SK-N-SH (cell line): ENCODE measurements at regions not wholly inside any gene's neighbourhood (a gene's known extent, or its start where the extent isn't known, plus 50 kb on each side); places are given as distances from the start of the nearest gene placed in this dataset.

ENCODE experiments used
- ELF1 ChIP-seq: IDR thresholded peaks from 2 replicates; pipeline ENCODE4 v1.4.0; 2012
- EP300 ChIP-seq, 2 experiments: IDR thresholded peaks; 2 replicates each; pipeline versions ENCODE4 v1.4.0 to v1.6.1; 2012; ENCODE audit warnings: borderline replicate concordance in 1 of 2, low read depth in 1 of 2, low read length in 1 of 2
- EZH2phosphoT487 ChIP-seq: fragments of 200-600 bp; sonication (generic); IDR thresholded peaks from 2 replicates; pipeline ENCODE4 v1.6.1; 2017; ENCODE audit warnings: low read depth, mixed run types, mild to moderate bottlenecking, antibody characterized with exemption, moderate library complexity, borderline replicate concordance
- MXI1 ChIP-seq: IDR thresholded peaks from 2 replicates; pipeline ENCODE4 v1.6.1; 2012; ENCODE audit warnings: mild to moderate bottlenecking, low read depth, low read length, improper control_type of control experiment
- NFIC ChIP-seq: IDR thresholded peaks from 2 replicates; pipeline ENCODE4 v1.4.0; 2012; ENCODE audit warnings: borderline replicate concordance
- POLR2AphosphoS5 ChIP-seq: IDR thresholded peaks from 2 replicates; pipeline ENCODE4 v1.6.1; 2012; ENCODE audit warnings: low read depth, low read length
- RAD21 ChIP-seq: IDR thresholded peaks from 2 replicates; pipeline ENCODE4 v1.6.1; 2012; ENCODE audit warnings: mild to moderate bottlenecking, low read length
- REST ChIP-seq: IDR thresholded peaks from 2 replicates; pipeline ENCODE4 v1.6.1; 2012; ENCODE audit warnings: mild to moderate bottlenecking, low read depth, low read length, moderate library complexity
- TAF1 ChIP-seq: IDR thresholded peaks from 2 replicates; pipeline ENCODE4 v1.6.1; 2012; ENCODE audit warnings: low read depth, mild to moderate bottlenecking, low read length, moderate library complexity, borderline replicate concordance
- TCF12 ChIP-seq: IDR thresholded peaks from 2 replicates; pipeline ENCODE4 v1.4.0; 2012
- YY1 ChIP-seq: IDR thresholded peaks from 2 replicates; pipeline ENCODE4 v1.4.0; 2012; ENCODE audit warnings: low read depth, mild to moderate bottlenecking
- TF ChIP-seq, protein P1 (sequence below): fragments of 200-600 bp; sonication (generic); IDR thresholded peaks from 2 replicates; pipeline ENCODE4 v1.6.1; 2017; ENCODE audit warnings: antibody characterized with exemption, mild to moderate bottlenecking, moderate library complexity
- TF ChIP-seq, protein P2 (sequence below): fragments of 150-350 bp; IDR thresholded peaks from 2 replicates; pipeline ENCODE4 v1.6.1; 2017; ENCODE audit warnings: antibody characterized with exemption, low read length, low read depth, borderline replicate concordance

GRCh38 chr9:109870365-109870764 is 90.4 kb downstream of the PALM2AKAP2 start:
- TF ChIP-seq RAD21 (no peak), YY1 (no peak), REST (no peak), ELF1 (no peak), POLR2AphosphoS5 (no peak), TCF12 (no peak), TAF1 (no peak), EP300 (IDR thresholded peaks at IDR 0.05; ENCODE audit: borderline replicate concordance in 1 of 2, low read depth in 1 of 2, low read length in 1 of 2) (no peak), NFIC (no peak), EZH2phosphoT487 (no peak), MXI1 (no peak)
- TF ChIP-seq, protein P1, sequence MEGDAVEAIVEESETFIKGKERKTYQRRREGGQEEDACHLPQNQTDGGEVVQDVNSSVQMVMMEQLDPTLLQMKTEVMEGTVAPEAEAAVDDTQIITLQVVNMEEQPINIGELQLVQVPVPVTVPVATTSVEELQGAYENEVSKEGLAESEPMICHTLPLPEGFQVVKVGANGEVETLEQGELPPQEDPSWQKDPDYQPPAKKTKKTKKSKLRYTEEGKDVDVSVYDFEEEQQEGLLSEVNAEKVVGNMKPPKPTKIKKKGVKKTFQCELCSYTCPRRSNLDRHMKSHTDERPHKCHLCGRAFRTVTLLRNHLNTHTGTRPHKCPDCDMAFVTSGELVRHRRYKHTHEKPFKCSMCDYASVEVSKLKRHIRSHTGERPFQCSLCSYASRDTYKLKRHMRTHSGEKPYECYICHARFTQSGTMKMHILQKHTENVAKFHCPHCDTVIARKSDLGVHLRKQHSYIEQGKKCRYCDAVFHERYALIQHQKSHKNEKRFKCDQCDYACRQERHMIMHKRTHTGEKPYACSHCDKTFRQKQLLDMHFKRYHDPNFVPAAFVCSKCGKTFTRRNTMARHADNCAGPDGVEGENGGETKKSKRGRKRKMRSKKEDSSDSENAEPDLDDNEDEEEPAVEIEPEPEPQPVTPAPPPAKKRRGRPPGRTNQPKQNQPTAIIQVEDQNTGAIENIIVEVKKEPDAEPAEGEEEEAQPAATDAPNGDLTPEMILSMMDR: no peak
- TF ChIP-seq, protein P2, sequence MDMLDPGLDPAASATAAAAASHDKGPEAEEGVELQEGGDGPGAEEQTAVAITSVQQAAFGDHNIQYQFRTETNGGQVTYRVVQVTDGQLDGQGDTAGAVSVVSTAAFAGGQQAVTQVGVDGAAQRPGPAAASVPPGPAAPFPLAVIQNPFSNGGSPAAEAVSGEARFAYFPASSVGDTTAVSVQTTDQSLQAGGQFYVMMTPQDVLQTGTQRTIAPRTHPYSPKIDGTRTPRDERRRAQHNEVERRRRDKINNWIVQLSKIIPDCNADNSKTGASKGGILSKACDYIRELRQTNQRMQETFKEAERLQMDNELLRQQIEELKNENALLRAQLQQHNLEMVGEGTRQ: no peak
